ENCODE measurements at regions not wholly inside any gene's neighbourhood (a gene's known extent, or its start where the extent isn't known, plus 50 kb on each side); places are given as distances from the start of the nearest gene placed in this dataset.
A peak's percentile ranks its signal among the peaks of the same experiment; 100 is the strongest.
"Not testable (repeated sequence)": the region's sequence is repeated elsewhere in the genome, so short reads cannot be mapped to it uniquely, and the experiment has no call there.

DNA sequence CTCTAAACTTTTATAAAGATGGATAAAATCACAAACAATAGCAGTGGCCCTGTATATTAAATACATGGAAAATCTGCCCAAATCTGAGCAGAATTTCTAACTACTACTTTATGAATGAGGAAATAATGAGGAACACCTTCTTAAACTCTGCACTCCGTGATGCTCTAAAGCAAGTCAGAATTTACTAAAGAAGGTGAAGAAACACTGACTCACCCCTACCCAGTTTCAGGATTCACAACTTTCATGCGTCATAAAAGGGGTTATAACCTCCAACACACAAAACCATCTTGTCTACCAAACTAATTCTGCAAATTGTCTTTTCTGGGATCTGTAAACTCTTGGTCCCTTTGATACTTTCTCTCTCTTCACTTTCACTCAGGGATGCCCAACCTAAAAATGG lies 561.1 kb upstream of the ACO1 start:
- no peak for DNase-seq

DNA sequence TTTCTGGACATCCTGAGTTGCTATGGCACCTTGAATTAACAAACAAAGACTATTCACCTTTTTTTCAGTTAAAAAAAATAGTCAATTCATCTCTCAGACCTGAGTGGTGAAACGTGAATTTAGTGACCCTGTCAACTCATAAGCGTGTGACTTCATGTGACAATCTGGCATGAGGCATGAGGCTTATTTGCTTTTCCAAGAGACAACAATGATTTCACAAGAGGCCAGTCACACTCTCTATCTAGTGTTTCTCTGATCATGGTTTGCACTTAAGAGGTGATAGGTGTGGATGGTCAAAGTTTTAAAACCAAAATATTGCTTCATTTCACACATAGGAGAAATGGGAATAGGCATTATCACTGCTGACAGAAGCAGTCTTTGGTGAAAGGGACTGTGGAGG lies 559.6 kb upstream of the ACO1 start:
- no peak for DNase-seq

DNA sequence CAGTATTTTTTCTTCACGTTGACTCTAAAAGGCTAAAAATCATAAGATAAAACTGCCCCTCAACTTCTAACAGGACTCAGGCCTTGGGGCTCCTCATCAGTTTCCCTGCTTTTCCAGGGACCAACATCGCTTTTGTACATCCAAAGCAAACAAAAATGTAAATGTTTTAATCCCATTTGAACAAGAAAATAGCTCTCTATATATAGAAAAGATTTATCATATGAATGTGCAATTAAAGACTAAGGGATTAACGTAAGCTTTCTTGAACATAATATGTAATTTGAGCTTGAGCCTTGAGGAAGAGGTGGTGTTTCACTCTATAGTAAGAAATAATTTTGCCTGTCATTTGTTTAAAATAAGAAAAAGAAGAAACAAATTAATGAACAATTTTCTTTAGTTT lies 547.2 kb upstream of the ACO1 start:
- DNase-seq, result no peak

DNA sequence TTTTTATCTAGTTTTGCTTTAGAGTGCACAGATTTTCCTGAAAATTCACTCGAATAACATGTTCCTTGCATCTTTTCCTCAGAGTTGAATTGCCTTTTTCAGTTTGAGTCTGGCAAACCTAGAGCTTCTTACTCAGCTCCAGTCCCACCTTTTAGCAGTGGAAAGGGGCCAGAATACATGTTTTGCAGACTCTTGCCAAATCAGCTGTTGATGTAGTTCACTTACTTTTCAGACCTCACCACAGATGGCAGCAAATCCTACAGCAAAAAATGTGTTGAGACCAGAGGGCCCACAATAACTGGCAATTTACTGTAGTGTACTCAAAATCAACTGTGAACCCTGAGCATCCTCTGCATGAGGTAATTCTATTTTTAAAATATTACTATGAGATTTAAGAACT lies 545.2 kb upstream of the ACO1 start:
- no peak for DNase-seq

DNA sequence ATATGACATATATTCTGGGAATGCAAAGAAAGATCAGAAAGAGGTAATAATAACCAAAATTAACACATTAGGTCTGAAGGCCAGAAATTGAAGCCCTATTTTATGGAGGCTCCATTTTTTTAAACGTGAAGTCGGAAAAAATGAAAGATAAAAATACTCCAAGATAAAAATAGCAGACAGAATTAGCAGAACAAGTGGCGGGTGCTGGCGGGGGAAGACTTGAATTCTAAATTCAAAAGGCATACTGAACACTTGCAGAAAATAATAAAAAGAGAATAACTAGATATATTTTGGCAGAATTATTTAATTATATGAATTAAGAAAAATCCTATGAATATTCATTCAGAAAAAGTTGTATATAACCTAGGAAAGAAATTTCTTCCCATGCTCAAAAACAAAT lies 543.7 kb upstream of the ACO1 start:
- DNase-seq, result no peak

- no peak for DNase-seq
Measured at GRCh38 chr9:31847963-31848362, 536.5 kb upstream of the ACO1 start.

- no peak for DNase-seq
Measured at GRCh38 chr9:31848505-31849285, 535.7 kb upstream of the ACO1 start.

GRCh38 chr9:31854187-31854586 lies 530.3 kb upstream of the ACO1 start:
- DNase-seq, result no peak

- no peak for DNase-seq
Measured at GRCh38 chr9:31868830-31869229, 515.6 kb upstream of the ACO1 start.

GRCh38 chr9:31870276-31870675 lies 514.2 kb upstream of the ACO1 start:
- no peak for DNase-seq

GRCh38 chr9:31873722-31874121 lies 510.7 kb upstream of the ACO1 start:
- no peak for DNase-seq

- no peak for DNase-seq
Measured at GRCh38 chr9:31894008-31894407, 490.4 kb upstream of the ACO1 start.

- no peak for DNase-seq
Measured at GRCh38 chr9:31908158-31908890, 476.1 kb upstream of the ACO1 start.

- DNase-seq, result no peak
Measured at GRCh38 chr9:31908891-31909480, 475.5 kb upstream of the ACO1 start.

- no peak for DNase-seq
Measured at GRCh38 chr9:31912636-31913035, 471.8 kb upstream of the ACO1 start.

GRCh38 chr9:31916591-31917241 lies 467.7 kb upstream of the ACO1 start:
- DNase-seq, result no peak

GRCh38 chr9:31937737-31938136 lies 446.7 kb upstream of the ACO1 start:
- DNase-seq, result not testable (repeated sequence)

DNA sequence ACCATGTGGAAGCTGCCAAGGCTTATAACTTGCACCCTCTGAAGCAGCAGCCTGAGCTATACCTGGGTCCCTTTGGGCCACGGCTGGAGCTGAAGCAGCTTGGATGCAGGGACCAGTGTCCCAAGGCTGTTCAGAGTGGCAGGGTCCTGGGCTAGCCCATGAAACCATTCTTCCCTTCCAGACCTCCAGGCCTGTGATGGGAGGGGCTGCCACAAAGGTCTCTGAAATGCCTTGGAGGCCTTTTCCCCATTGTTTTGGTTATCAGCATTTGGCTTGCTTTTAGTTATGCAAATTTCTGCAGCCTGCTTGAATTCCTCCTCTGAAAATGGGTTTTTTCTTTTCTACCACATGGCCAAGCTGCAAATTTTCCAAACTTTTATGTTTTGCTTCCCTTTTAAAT lies 433.7 kb upstream of the ACO1 start:
- no peak for DNase-seq

DNA sequence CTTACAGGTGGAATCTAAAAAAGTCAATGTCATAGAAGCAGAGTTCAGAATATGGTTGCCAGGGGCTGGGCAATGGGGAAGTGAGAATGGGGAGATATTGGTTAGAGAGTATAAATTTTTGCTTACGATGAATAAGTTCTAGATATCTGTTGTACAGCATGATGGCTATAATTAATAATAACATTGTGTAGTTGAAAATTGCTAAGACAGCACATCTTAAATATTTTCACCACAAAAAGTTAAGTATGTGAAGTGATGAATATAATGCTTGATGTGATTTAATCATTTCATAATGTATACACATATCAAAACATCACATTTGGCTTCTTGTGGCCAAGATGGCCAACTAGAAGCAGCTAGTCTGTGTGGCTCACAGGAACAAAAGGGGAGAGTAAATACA lies 425.9 kb upstream of the ACO1 start:
- DNase-seq, result no peak

- DNase-seq, result no peak
Measured at GRCh38 chr9:31969552-31969951, 414.9 kb upstream of the ACO1 start.

GRCh38 chr9:31983895-31984294 lies 400.5 kb upstream of the ACO1 start:
- DNase-seq, result no peak

- DNase-seq, result peak; percentile 4
Measured at GRCh38 chr9:31996331-31996730, 388.1 kb upstream of the ACO1 start.

- no peak for DNase-seq
Measured at GRCh38 chr9:32004431-32005076, 379.9 kb upstream of the ACO1 start.
